BE2C (cell line): ENCODE measurements at regions not wholly inside any gene's neighbourhood (a gene's known extent, or its start where the extent isn't known, plus 50 kb on each side); places are given as distances from the start of the nearest gene placed in this dataset.

Experiments
- DNase-seq: peaks from one replicate; pipeline ENCODE4 v3.0.0-alpha.2; 2020
- H3K27me3 ChIP-seq: fragments of 250-450 bp; sonication (Bioruptor Pico); 2 replicates; pipeline ENCODE4 v1.5.1; 2020; ENCODE audit warnings: mild to moderate bottlenecking
- H3K36me3 ChIP-seq: fragments of 250-450 bp; sonication (Bioruptor Pico); 2 replicates; pipeline ENCODE4 v1.5.1; 2020; ENCODE audit warnings: mild to moderate bottlenecking
- H3K4me1 ChIP-seq: fragments of 250-450 bp; sonication (Bioruptor Pico); 2 replicates; pipeline ENCODE4 v1.5.1; 2020
- H3K4me3 ChIP-seq: 2 replicates; pipeline ENCODE4 v1.5.1; 2011; ENCODE audit warnings: low read depth, low read length
- H3K9me3 ChIP-seq: fragments of 250-450 bp; sonication (Bioruptor Pico); 2 replicates; pipeline ENCODE4 v1.5.1; 2020
- TF ChIP-seq, protein P1 (sequence below): IDR thresholded peaks from 2 replicates; pipeline ENCODE4 v1.5.1; 2012; ENCODE audit warnings: mild to moderate bottlenecking, low read depth, low read length

DNA sequence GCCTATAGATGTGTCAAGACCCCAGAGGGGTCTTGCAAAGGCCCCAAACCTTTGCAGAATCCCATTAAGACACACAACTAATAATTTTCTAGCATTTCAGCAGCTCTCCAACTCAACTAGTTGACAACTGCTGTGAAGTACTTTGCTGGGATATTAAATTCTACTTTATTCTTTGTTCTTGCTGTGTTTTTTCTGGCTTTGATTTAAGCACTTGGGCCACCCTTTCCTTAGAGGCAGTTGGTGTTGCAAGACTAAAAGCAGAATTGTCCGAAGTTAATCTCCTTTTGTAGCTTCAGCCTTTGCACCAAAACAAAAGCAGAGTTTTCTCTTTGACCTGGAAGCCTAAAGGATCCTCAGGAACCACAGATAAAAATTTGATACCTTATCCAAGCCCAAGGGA, 353.1 kb upstream of the CLNK start:
- Histone ChIP-seq H3K36me3 (no peaks in the 10 kb centered on the region), H3K4me1 (no peaks in the 10 kb centered on the region), H3K27me3 (no peaks in the 10 kb centered on the region), H3K4me3 (no peak overlapping the region), H3K9me3 (no peaks in the 10 kb centered on the region; the same call in 1 of the 2 replicates)
- TF ChIP-seq, protein P1, sequence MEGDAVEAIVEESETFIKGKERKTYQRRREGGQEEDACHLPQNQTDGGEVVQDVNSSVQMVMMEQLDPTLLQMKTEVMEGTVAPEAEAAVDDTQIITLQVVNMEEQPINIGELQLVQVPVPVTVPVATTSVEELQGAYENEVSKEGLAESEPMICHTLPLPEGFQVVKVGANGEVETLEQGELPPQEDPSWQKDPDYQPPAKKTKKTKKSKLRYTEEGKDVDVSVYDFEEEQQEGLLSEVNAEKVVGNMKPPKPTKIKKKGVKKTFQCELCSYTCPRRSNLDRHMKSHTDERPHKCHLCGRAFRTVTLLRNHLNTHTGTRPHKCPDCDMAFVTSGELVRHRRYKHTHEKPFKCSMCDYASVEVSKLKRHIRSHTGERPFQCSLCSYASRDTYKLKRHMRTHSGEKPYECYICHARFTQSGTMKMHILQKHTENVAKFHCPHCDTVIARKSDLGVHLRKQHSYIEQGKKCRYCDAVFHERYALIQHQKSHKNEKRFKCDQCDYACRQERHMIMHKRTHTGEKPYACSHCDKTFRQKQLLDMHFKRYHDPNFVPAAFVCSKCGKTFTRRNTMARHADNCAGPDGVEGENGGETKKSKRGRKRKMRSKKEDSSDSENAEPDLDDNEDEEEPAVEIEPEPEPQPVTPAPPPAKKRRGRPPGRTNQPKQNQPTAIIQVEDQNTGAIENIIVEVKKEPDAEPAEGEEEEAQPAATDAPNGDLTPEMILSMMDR, result no peak
- no peak for DNase-seq

DNA sequence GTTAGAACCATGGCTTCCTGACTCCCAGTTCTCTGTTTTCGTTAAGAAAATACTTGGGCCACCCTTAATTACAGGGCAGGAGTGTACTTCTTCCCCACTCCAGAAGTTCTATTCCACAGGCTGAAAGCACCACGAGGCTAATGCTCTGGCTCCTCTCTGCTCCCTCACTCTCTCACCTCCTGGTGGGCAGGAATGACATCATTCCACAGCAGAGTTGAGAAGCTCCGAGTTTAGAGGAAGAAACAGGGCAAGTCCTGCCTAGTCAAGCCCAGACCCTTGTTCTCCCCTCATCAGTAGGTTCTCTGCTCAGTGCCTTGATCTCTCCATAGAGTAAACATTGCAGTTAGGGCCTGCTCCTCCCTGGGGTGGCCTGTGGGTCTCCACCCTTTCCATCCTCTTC, 343.8 kb upstream of the CLNK start:
- H3K4me1 ChIP-seq, result no peaks in the 10 kb centered on the region
- H3K9me3 ChIP-seq, result no peaks in the 10 kb centered on the region
- TF ChIP-seq, protein P1, result no peak
- no peak overlapping the region for H3K4me3 ChIP-seq
- no peaks in the 10 kb centered on the region for H3K36me3 ChIP-seq
- H3K27me3 ChIP-seq, result no peaks in the 10 kb centered on the region
- no peak for DNase-seq

DNA sequence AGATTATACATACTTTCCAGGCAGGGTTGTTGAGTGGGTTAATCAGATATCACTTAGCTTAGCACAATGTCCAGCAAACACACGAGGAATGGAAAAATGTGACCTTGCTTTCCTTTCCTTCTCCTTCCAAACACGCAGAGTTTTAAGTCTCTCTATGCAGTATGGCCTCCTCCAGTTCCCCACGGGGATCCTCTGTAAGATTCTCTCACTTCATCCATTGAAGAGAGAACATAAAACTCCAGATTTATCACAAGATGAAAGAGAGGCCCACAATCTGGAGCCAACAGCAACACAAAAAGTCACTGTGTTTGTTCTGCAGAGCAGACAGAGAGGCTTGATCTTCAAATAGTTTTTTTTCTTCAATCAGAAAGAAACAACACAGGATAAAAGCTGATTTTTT, 336.8 kb upstream of the CLNK start:
- DNase-seq, result no peak
- H3K4me1 ChIP-seq, result no peaks in the 10 kb centered on the region
- no peaks in the 10 kb centered on the region for H3K27me3 ChIP-seq
- H3K9me3 ChIP-seq, result no peaks in the 10 kb centered on the region
- no peaks in the 10 kb centered on the region for H3K36me3 ChIP-seq
- TF ChIP-seq, protein P1, result no peak
- H3K4me3 ChIP-seq, result no peak overlapping the region

DNA sequence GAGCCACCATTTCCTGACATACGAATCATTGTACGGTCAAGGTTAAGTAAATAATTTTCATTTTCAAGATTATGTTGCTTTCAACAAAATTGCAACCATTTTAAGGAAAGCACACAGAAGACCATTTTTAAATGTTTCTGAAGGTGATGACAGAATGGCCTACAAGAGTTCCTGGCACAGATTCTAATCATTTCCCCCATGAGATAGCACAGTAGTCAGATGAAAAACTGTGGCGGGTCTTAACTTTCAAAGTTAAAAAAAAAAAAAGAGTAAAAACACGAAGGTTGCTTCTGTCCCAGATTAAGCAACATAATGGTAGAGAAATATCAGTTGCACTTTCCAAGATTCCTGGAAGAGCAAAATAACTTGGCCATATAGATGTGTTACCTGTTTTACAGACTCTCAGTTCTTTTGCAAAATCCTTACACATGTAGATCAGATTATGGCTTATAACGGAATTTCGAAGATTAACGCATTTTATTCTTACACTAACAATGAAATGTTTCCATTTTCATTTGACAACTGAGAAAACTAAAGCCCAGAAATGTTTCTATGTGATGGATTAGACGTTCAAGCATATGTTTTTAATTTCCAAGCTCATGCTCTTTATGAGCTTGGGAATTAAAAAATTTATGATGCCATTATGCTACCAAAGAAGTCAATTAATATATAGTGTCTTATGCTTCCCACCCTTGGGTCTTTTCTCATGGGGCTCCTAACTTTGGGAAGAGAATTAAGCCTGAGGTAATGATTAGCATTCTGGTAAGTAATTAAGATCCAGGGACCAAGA, 335.1 kb upstream of the CLNK start:
- no peaks in the 10 kb centered on the region for H3K27me3 ChIP-seq
- H3K9me3 ChIP-seq, result no peaks in the 10 kb centered on the region
- H3K4me1 ChIP-seq, result no peaks in the 10 kb centered on the region
- no peak for DNase-seq
- TF ChIP-seq, protein P1, result no peak
- H3K36me3 ChIP-seq, result no peaks in the 10 kb centered on the region
- H3K4me3 ChIP-seq, result no peak overlapping the region

DNA sequence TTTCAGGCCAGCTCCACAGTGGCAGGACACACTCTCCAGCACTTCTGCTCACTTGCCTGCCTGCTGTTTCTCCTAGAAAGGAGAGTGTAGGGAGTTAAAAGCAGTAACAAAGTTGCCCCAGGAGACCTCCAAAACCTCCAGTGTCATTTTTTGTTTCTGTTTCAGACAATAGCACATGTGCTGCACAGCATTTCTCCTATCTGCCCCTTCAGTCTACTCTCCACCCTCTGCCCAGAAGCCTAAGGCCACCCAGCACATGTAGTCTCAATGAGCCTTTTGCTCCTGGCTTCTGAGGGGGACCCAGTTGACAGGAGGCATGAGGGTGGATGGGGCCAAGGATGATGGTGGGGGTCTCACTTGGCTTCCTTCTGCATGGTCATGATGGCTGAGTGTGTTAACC, 329.6 kb upstream of the CLNK start:
- no peaks in the 10 kb centered on the region for H3K9me3 ChIP-seq
- DNase-seq, result no peak
- TF ChIP-seq, protein P1, result no peak
- no peaks in the 10 kb centered on the region for H3K4me1 ChIP-seq
- no peaks in the 10 kb centered on the region for H3K36me3 ChIP-seq
- no peaks in the 10 kb centered on the region for H3K27me3 ChIP-seq
- no peak overlapping the region for H3K4me3 ChIP-seq

DNA sequence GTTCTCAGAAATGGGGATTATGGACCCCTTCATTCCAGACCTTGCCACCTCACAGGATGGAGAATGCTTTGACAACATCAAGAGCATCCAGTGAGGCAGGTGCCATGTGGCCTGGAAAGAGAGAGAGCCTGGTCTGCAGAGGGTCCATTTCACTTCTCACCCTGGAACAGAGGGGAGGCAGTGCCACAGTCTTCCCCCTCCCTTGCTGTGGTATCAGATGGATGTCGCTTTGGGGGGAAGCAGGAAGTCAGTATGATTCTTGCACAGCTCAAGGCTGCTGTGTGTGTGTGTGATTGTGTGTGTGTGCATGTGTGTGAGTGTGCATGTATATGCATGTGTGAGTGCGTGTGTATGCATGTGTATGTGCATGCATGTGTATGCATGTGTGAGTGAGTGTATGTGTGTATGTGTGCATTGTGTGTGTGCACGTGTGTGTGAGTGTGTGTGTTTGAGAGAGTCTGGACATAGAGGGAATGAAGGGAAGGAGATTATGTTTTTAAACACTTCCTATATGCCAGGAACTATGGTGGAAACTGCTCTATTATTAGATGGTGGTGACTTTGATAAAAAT, 328.6 kb upstream of the CLNK start:
- Histone ChIP-seq H3K4me1 (no peaks in the 10 kb centered on the region), H3K9me3 (no peaks in the 10 kb centered on the region), H3K4me3 (no peak overlapping the region), H3K36me3 (no peaks in the 10 kb centered on the region), H3K27me3 (no peaks in the 10 kb centered on the region)
- DNase-seq, result no peak
- TF ChIP-seq, protein P1, result no peak
